Medulla oblongata (tissue), 1 donor: ENCODE measurements at regions not wholly inside any gene's neighbourhood (a gene's known extent, or its start where the extent isn't known, plus 50 kb on each side); places are given as distances from the start of the nearest gene placed in this dataset.

ENCODE experiments used
- DNase-seq: peaks from one replicate; pipeline ENCODE4 v3.0.0-alpha.2; 2015; ENCODE audit errors: extremely low spot score

GRCh38 chr22:49569286-49570031 lies 258.2 kb downstream of the BRD1 start:
- DNase-seq = no peak

GRCh38 chr22:49568751-49569285 lies 258.9 kb downstream of the BRD1 start:
- no peak for DNase-seq

- no peak for DNase-seq
Observed at GRCh38 chr22:49567899-49568750, 259.5 kb downstream of the BRD1 start.

DNA sequence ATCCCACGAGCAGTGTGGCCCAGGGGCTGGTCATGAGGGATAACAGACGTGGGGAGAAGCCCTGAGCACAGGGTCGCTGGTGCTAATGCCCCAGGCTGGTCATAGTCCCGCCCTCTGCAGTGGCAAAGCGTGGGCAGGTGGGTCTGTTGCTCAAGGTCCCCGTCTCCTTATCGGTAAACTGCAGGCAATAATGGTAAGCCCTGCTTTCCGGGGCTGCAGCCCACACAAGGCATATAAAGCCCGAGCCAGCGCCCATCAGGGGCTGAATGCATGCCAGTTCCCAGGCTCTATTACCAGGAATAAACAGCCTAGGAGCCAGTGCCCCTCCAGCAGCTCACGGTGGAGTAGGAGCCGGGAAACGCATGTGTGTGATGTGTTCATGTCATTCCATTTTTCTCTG lies 261.0 kb downstream of the BRD1 start:
- no peak for DNase-seq

GRCh38 chr22:49566141-49566541 lies 261.5 kb downstream of the BRD1 start:
- DNase-seq = no peak

- DNase-seq = no peak
Observed at GRCh38 chr22:49565516-49565855, 262.2 kb downstream of the BRD1 start.

DNA sequence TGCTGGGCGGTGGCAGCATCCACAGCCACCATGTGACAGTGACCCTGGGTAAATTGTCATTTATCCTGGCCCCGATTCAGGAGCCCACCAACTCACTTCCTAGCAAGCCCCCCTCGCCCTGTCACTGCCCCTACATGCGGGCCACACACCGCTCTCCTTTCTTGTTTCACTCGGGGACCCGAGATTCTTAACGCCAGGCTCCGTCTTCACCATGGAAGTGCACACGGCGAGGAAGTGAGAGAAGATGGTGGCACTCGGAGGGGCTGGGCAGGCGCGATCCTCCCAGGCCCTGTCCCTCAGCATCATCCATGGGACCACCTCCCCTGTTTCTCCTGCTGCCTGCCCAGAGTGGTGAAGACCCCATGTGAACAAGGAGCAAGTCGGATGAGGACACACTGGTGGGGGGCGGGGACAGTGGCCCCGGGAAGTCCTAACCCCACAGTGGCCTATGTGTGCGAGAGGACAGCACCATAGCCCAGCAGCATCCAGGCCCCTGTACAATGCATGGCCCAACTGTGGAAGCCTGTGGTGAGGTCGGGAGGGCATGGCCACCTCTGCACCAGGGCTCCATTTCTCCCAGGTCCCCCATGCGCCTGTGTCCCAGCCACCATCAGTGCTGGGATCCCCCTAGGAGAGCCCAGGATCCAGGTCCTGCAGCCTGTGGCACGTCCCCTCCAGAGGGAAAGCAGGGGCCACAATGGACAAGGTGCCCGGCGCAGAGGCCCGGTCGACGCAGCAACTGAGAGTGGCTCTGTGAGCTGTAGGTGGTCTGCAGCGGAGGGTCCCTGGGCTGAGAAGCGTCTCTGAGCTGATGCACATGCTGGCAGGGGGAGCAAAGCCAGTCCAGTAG lies 262.8 kb downstream of the BRD1 start:
- DNase-seq = no peak

GRCh38 chr22:49564054-49564453 lies 263.6 kb downstream of the BRD1 start:
- DNase-seq = no peak

GRCh38 chr22:49562685-49563249 lies 264.9 kb downstream of the BRD1 start:
- DNase-seq = no peak

DNA sequence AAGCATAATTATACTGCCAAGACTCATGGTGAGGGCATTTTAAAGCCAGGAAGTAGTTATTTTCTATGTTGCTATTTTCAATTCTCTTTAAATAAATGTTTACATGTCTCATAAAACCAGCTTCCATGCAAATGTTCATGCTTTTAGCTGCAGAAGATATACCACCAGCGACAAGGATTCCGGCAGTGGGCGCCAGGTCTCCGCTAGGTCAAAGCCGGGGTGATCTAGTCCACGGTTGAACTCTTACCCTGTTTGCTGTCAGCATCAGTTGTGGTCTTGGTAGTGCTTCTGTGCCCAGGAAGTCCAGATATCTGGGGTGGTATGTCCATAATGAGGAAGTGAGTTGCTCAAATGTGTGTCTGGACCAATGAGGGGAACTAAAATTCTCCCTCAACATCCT lies 265.7 kb downstream of the BRD1 start:
- DNase-seq = no peak

DNA sequence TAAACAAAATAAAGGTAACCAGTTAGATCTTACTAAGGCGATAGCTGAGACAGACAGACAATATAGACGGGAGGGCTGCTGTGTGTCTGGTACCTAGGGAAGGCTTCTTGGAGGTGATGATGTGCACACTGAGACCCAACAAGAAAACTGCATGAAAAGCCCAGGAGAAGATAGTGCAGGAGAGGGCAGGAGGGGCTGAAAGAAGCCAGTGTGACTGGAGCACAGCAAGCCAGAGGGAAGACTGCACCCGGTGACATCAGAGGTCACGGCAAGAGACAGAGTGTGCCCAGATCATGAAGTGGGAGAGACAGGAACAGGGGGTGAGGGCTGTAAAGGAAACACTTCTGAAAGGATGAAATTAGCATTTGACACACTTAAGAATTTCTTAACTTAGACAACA lies 266.3 kb downstream of the BRD1 start:
- no peak for DNase-seq

DNA sequence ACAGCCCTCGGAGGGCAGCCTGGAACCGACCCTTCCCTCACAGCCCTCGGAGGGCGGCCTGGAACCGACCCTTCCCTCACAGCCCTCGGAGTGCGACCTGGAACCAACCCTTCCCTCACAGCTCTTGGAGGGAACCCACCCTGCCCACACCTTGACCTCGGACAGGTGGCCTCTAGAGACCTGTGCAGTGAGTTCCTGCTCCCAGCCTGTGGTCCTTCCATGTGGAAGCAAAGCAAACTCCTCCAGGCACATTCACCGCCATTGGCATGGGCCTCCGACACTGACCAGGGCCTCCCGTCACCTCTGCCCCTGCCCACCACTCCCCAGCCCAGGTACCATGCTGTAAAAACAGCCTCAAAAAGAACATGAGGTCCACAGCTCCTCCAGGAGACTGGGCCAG lies 272.1 kb downstream of the BRD1 start:
- no peak for DNase-seq

GRCh38 chr22:49554741-49555140 lies 272.9 kb downstream of the BRD1 start:
- no peak for DNase-seq

GRCh38 chr22:49554296-49554625 lies 273.4 kb downstream of the BRD1 start:
- DNase-seq = no peak

GRCh38 chr22:49553518-49554295 lies 274.0 kb downstream of the BRD1 start:
- no peak for DNase-seq

- peak; percentile 3 for DNase-seq
Observed at GRCh38 chr22:49553076-49553475, 274.6 kb downstream of the BRD1 start.

DNA sequence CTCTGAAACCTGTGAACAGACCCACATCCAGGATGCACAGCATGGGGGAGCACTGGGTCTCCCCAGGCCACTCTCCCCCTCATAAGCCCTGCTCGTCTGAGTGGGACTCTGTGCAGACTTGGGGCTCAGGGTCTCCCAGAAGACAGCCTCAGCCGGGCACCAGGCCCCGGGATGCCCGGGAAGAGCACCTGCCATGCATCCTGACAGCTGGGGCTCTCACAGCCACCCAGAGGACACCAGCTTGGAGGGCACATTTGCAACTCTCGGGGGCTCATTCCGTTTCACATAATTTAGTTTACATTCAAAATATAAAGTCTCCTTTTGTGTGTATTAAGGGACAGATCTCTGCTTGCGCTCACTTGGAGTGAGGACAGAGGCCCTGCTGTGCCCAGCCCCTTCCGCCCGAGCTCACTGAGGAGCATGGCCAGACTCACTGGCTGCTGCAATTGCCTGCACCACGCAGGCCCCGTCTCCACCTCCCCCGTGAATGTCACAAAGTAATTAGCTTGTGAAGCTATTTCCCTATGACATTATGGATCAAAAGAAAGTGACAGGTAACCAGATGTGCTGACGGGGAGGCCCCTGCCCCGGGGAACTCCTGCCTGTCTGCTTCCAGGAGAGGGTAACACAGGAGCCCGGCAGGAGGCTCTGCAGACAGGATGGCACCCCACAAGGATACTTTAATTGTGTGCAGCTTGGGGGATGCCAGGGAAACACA lies 275.6 kb downstream of the BRD1 start:
- no peak for DNase-seq

GRCh38 chr22:49551446-49551845 lies 276.2 kb downstream of the BRD1 start:
- DNase-seq = no peak

- DNase-seq = no peak
Observed at GRCh38 chr22:49550766-49551362, 276.8 kb downstream of the BRD1 start.

GRCh38 chr22:49550141-49550430 lies 277.6 kb downstream of the BRD1 start:
- DNase-seq = no peak
